Omental fat pad (tissue), 3 donors: ENCODE measurements at regions not wholly inside any gene's neighbourhood (a gene's known extent, or its start where the extent isn't known, plus 50 kb on each side); places are given as distances from the start of the nearest gene placed in this dataset.
"Not testable (repeated sequence)": the region's sequence is repeated elsewhere in the genome, so short reads cannot be mapped to it uniquely, and the experiment has no call there.

Source experiments
- ATAC-seq: fragments of 150-250 bp; one replicate; pipeline ENCODE4 v1.9.1; 2016; ENCODE audit warnings: mild to moderate bottlenecking, moderate library complexity; ENCODE audit not compliant: low FRiP score
- DNase-seq: peaks from one replicate; pipeline ENCODE4 v3.0.0-alpha.2; 2019; ENCODE audit warnings: low spot score
- CTCF ChIP-seq, 3 donors: fragments of 450-650 bp; IDR thresholded peaks; one replicate each; pipeline ENCODE4 v1.5.1; 2016 to 2017; ENCODE audit warnings: antibody characterized with exemption in 3 of 3, mild to moderate bottlenecking in 3 of 3, moderate library complexity in 2 of 3

GRCh38 chr9:75197561-75197960 is 109.2 kb downstream of the OSTF1 start:
- TF ChIP-seq CTCF (IDR thresholded peaks at IDR 0.05): no peak
- no peak for DNase-seq
- ATAC-seq: no peak

- ATAC-seq: no peak
- DNase-seq: no peak
- no peak for TF ChIP-seq CTCF (IDR thresholded peaks at IDR 0.05)
These were observed 110.1 kb downstream of the OSTF1 start for GRCh38 chr9:75198436-75198835.

GRCh38 chr9:75200892-75201470 is 112.7 kb downstream of the OSTF1 start:
- peak in 1 of 3 donors; percentile 40 for TF ChIP-seq CTCF (IDR thresholded peaks at IDR 0.05)
- ATAC-seq: no peak
- DNase-seq: no peak

- no peak for ATAC-seq
- TF ChIP-seq CTCF (IDR thresholded peaks at IDR 0.05): no peak
These were observed 113.3 kb downstream of the OSTF1 start for GRCh38 chr9:75201480-75202209.

GRCh38 chr9:75207997-75208396 is 119.7 kb downstream of the OSTF1 start:
- ATAC-seq, DNase-seq: not testable (repeated sequence)

More at GRCh38 chr9:75201480-75202209, 113.3 kb downstream of the OSTF1 start:
- DNase-seq: no peak

GRCh38 chr9:75210215-75210614 is 121.9 kb downstream of the OSTF1 start:
- no peak for ATAC-seq
- DNase-seq: no peak
- no peak for TF ChIP-seq CTCF (IDR thresholded peaks at IDR 0.05)

- no peak for DNase-seq
- TF ChIP-seq CTCF (IDR thresholded peaks at IDR 0.05): no peak
These were observed 125.5 kb downstream of the OSTF1 start for GRCh38 chr9:75213765-75214164.

More at GRCh38 chr9:75213765-75214164, 125.5 kb downstream of the OSTF1 start:
- ATAC-seq: no peak
